ENCODE measurements at regions not wholly inside any gene's neighbourhood (a gene's known extent, or its start where the extent isn't known, plus 50 kb on each side); places are given as distances from the start of the nearest gene placed in this dataset.

GRCh38 chr17:5913032-5913531, 157.1 kb upstream of the WSCD1 start:
- no peak for DNase-seq (ENCODE audit: low spot score in 2 of 2)
- TF ChIP-seq EP300 (IDR thresholded peaks at IDR 0.05): no peak
- no peak for TF ChIP-seq POLR2A (IDR thresholded peaks at IDR 0.05)
- no peak for TF ChIP-seq CTCF (IDR thresholded peaks at IDR 0.05)

GRCh38 chr17:5913641-5914040, 156.5 kb upstream of the WSCD1 start:
- Histone ChIP-seq H3K4me3 (no peak overlapping the region), H3K27me3 (no peaks in the 10 kb centered on the region), H3K27ac (no peak overlapping the region), H3K4me1 (no peaks in the 10 kb centered on the region), H3K36me3 (no peaks in the 10 kb centered on the region), H3K9me3 (peaks cover 0 to 18% (median 0%) of the 10 kb centered on the region in 4 donors)
- DNase-seq (ENCODE audit: low spot score in 2 of 2): no peak
- 92 to 98% methylated on average over 1 of the region's 1 CpG for WGBS, 2 donors
- TF ChIP-seq POLR2A (IDR thresholded peaks at IDR 0.05): no peak
- TF ChIP-seq CTCF (IDR thresholded peaks at IDR 0.05): no peak
- TF ChIP-seq EP300 (IDR thresholded peaks at IDR 0.05): no peak

More at GRCh38 chr17:5913032-5913531, 157.1 kb upstream of the WSCD1 start:
- H3K9me3 ChIP-seq: peaks cover 0 to 19% (median 0%) of the 10 kb centered on the region in 4 donors
- H3K4me1 ChIP-seq: no peaks in the 10 kb centered on the region
- H3K27me3 ChIP-seq: no peaks in the 10 kb centered on the region
- H3K36me3 ChIP-seq: no peaks in the 10 kb centered on the region
- no peak overlapping the region for H3K27ac ChIP-seq
- WGBS, 2 donors: 49 to 54% methylated on average over 7 of the region's 7 CpGs
- H3K4me3 ChIP-seq: no peak overlapping the region

GRCh38 chr17:5915337-5915736, 154.8 kb upstream of the WSCD1 start:
- Histone ChIP-seq H3K4me3 (no peak overlapping the region), H3K9me3 (peaks cover 0 to 3% (median 0%) of the 10 kb centered on the region in 4 donors), H3K36me3 (no peaks in the 10 kb centered on the region), H3K27me3 (no peaks in the 10 kb centered on the region), H3K4me1 (no peaks in the 10 kb centered on the region), H3K27ac (no peak overlapping the region)
- DNase-seq (ENCODE audit: low spot score in 2 of 2): no peak
- WGBS, 2 donors: 60 to 79% methylated on average over 2 of the region's 2 CpGs
- TF ChIP-seq CTCF (IDR thresholded peaks at IDR 0.05) (no peak), EP300 (IDR thresholded peaks at IDR 0.05) (no peak), POLR2A (IDR thresholded peaks at IDR 0.05) (no peak)

- Histone ChIP-seq H3K27me3 (no peaks in the 10 kb centered on the region), H3K36me3 (no peaks in the 10 kb centered on the region), H3K27ac (no peak overlapping the region), H3K9me3 (peaks cover 0 to 15% (median 0%) of the 10 kb centered on the region in 4 donors), H3K4me1 (no peaks in the 10 kb centered on the region), H3K4me3 (no peak overlapping the region)
- 36 to 39% methylated on average over 4 of the region's 4 CpGs for WGBS, 2 donors
- no peak for TF ChIP-seq CTCF (IDR thresholded peaks at IDR 0.05)
- no peak for TF ChIP-seq POLR2A (IDR thresholded peaks at IDR 0.05)
- TF ChIP-seq EP300 (IDR thresholded peaks at IDR 0.05): no peak
- no peak for DNase-seq (ENCODE audit: low spot score in 2 of 2)
These were observed 151.1 kb upstream of the WSCD1 start for GRCh38 chr17:5919089-5919488.

GRCh38 chr17:5921512-5922282, 148.5 kb upstream of the WSCD1 start:
- no peak overlapping the region for H3K4me3 ChIP-seq
- WGBS, 2 donors: 71 to 78% methylated on average over 13 of the region's 13 CpGs

More at GRCh38 chr17:5921512-5922282, 148.5 kb upstream of the WSCD1 start:
- Histone ChIP-seq H3K9me3 (peaks cover 0 to 12% (median 0%) of the 10 kb centered on the region in 4 donors), H3K27ac (no peak overlapping the region), H3K36me3 (no peaks in the 10 kb centered on the region), H3K4me1 (no peaks in the 10 kb centered on the region), H3K27me3 (no peaks in the 10 kb centered on the region)
- DNase-seq (ENCODE audit: low spot score in 2 of 2): no peak
- TF ChIP-seq CTCF (IDR thresholded peaks at IDR 0.05): no peak
- no peak for TF ChIP-seq POLR2A (IDR thresholded peaks at IDR 0.05)
- TF ChIP-seq EP300 (IDR thresholded peaks at IDR 0.05): no peak

All from tibial nerve (tissue), 4 donors.